ENCODE measurements at regions not wholly inside any gene's neighbourhood (a gene's known extent, or its start where the extent isn't known, plus 50 kb on each side); places are given as distances from the start of the nearest gene placed in this dataset.

DNA sequence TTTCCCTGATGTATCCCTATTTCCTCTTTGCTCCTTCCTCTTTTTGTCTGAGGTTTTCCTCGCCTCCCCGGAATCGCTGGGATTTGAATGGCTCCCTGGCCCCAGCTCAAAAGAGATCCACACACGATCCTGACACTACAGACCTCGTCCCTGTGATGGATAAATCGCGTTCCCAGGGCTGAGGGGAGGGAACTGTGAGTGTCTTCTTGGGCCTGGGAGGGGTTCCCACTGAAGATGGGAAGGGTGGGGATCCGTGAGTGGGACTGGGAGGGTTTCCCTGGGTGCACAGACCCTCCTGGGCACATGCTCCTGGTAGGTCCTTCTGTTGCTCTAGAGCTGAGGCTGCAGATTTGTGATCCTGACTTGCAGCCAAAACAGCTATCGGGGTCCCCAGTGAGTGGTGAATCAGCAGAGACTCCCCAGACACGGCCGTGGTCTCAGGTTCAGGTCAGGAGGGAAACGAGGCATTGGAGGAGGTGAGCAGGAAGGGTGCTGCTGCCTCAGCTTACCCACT is 591.0 kb downstream of the PTPRU start:
- in situ Hi-C loops (cut with MboI; ENCODE audit: low sequenced_read_pairs in 4 of 4): no loop called here
- no peaks in the 10 kb centered on the region for H3K4me1 ChIP-seq
- H3K27ac ChIP-seq: no peak overlapping the region
- intact Hi-C loops (cut with DNase I; ENCODE audit: low total_unique reads): no loop called here
- no peak overlapping the region for H3K4me3 ChIP-seq
- TF ChIP-seq POLR2A (IDR thresholded peaks at IDR 0.05): no peak
- TF ChIP-seq, protein P1, sequence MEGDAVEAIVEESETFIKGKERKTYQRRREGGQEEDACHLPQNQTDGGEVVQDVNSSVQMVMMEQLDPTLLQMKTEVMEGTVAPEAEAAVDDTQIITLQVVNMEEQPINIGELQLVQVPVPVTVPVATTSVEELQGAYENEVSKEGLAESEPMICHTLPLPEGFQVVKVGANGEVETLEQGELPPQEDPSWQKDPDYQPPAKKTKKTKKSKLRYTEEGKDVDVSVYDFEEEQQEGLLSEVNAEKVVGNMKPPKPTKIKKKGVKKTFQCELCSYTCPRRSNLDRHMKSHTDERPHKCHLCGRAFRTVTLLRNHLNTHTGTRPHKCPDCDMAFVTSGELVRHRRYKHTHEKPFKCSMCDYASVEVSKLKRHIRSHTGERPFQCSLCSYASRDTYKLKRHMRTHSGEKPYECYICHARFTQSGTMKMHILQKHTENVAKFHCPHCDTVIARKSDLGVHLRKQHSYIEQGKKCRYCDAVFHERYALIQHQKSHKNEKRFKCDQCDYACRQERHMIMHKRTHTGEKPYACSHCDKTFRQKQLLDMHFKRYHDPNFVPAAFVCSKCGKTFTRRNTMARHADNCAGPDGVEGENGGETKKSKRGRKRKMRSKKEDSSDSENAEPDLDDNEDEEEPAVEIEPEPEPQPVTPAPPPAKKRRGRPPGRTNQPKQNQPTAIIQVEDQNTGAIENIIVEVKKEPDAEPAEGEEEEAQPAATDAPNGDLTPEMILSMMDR (IDR thresholded peaks at IDR 0.05 in 4 of 5, conservative IDR thresholded peaks at IDR 0.05 in 1 of 5): no peak
- peaks cover 0 to 17% (median 6%) of the 10 kb centered on the region in 3 donors for H3K27me3 ChIP-seq
- no peaks in the 10 kb centered on the region for H3K9me3 ChIP-seq
- H3K36me3 ChIP-seq: no peaks in the 10 kb centered on the region
- no peak for DNase-seq
- no peak for ATAC-seq

GRCh38 chr1:29826646-29827045 is 590.3 kb downstream of the PTPRU start:
- Histone ChIP-seq H3K4me1 (no peaks in the 10 kb centered on the region), H3K4me3 (no peak overlapping the region), H3K27ac (no peak overlapping the region), H3K36me3 (no peaks in the 10 kb centered on the region), H3K27me3 (peaks cover 0 to 17% (median 6%) of the 10 kb centered on the region in 3 donors), H3K9me3 (no peaks in the 10 kb centered on the region)
- intact Hi-C loops (cut with DNase I; ENCODE audit: low total_unique reads) (no loop called here), in situ Hi-C loops (cut with MboI; ENCODE audit: low sequenced_read_pairs in 4 of 4) (no loop called here)
- DNase-seq (no peak), ATAC-seq (no peak)
- no peak for TF ChIP-seq POLR2A (IDR thresholded peaks at IDR 0.05)
- TF ChIP-seq, protein P1 (IDR thresholded peaks at IDR 0.05 in 4 of 5, conservative IDR thresholded peaks at IDR 0.05 in 1 of 5): no peak

GRCh38 chr1:29825941-29826415 is 589.7 kb downstream of the PTPRU start:
- DNase-seq: no peak
- in situ Hi-C loops (cut with MboI; ENCODE audit: low sequenced_read_pairs in 4 of 4): no loop called here
- no peaks in the 10 kb centered on the region for H3K36me3 ChIP-seq
- no peak overlapping the region for H3K27ac ChIP-seq
- peaks cover 0 to 12% (median 6%) of the 10 kb centered on the region in 3 donors for H3K27me3 ChIP-seq
- no peaks in the 10 kb centered on the region for H3K4me1 ChIP-seq
- TF ChIP-seq POLR2A (IDR thresholded peaks at IDR 0.05): no peak
- TF ChIP-seq, protein P1 (IDR thresholded peaks at IDR 0.05 in 4 of 5, conservative IDR thresholded peaks at IDR 0.05 in 1 of 5): no peak
- no peak for ATAC-seq
- H3K9me3 ChIP-seq: no peaks in the 10 kb centered on the region
- no peak overlapping the region for H3K4me3 ChIP-seq
- intact Hi-C loops (cut with DNase I; ENCODE audit: low total_unique reads): no loop called here

GRCh38 chr1:29825274-29825940 is 589.1 kb downstream of the PTPRU start:
- no peaks in the 10 kb centered on the region for H3K9me3 ChIP-seq
- in situ Hi-C loops (cut with MboI; ENCODE audit: low sequenced_read_pairs in 4 of 4) (no loop called here), intact Hi-C loops (cut with DNase I; ENCODE audit: low total_unique reads) (no loop called here)
- DNase-seq: no peak
- no peak for ATAC-seq
- no peak overlapping the region for H3K27ac ChIP-seq
- peaks cover 0 to 12% (median 6%) of the 10 kb centered on the region in 3 donors for H3K27me3 ChIP-seq
- no peak for TF ChIP-seq POLR2A (IDR thresholded peaks at IDR 0.05)
- TF ChIP-seq, protein P1 (IDR thresholded peaks at IDR 0.05 in 4 of 5, conservative IDR thresholded peaks at IDR 0.05 in 1 of 5): no peak
- no peaks in the 10 kb centered on the region for H3K4me1 ChIP-seq
- H3K36me3 ChIP-seq: no peaks in the 10 kb centered on the region
- H3K4me3 ChIP-seq: no peak overlapping the region

Measured in gastrocnemius medialis (tissue), 4 donors.